ENCODE measurements at regions not wholly inside any gene's neighbourhood (a gene's known extent, or its start where the extent isn't known, plus 50 kb on each side); places are given as distances from the start of the nearest gene placed in this dataset.

- Histone ChIP-seq H2BK15ac (ENCODE audit: low read depth, low read length) (no peak overlapping the region), H3K9me1 (ENCODE audit: insufficient read depth, low read length) (no peaks in the 10 kb centered on the region), H3K27me3 (ENCODE audit: control insufficient read depth, insufficient read depth, low read length) (no peaks in the 10 kb centered on the region), H3K27ac (ENCODE audit: insufficient read depth, low read length) (no peak overlapping the region), H3K4ac (ENCODE audit: low read depth, low read length) (no peak overlapping the region), H3K79me1 (ENCODE audit: low read depth in 1 of 2, low read length in 2 of 2) (no peaks in the 10 kb centered on the region), H3K9me3 (ENCODE audit: control insufficient read depth, insufficient read depth, low read length) (0 out of 2 replicates have a peak, but pooled peaks cover 9% of the 10 kb centered on the region), H2AK5ac (ENCODE audit: low read depth, low read length) (no peak overlapping the region), H2BK120ac (ENCODE audit: low read depth, low read length) (no peak overlapping the region), H3K4me3 (ENCODE audit: insufficient read depth, low read depth, low read length) (no peak overlapping the region), H3K9ac (ENCODE audit: low read depth, low read length) (no peak overlapping the region), H3K23ac (ENCODE audit: low read depth, low read length) (no peak overlapping the region), H3K4me2 (ENCODE audit: low read depth, low read length) (no peak overlapping the region), H2AK9ac (replicated peaks; ENCODE audit: low read depth, low read length, poor library complexity) (no peak overlapping the region), H3K18ac (ENCODE audit: low read depth, low read length) (no peak overlapping the region), H4K5ac (ENCODE audit: low read depth, low read length) (no peak overlapping the region), H2BK5ac (ENCODE audit: low read depth, low read length, poor library complexity, severe bottlenecking) (no peak overlapping the region), H3K56ac (ENCODE audit: extremely low read depth, insufficient read depth, low read length) (no peak overlapping the region), H4K91ac (ENCODE audit: insufficient read depth, low read depth, low read length) (no peak overlapping the region), H3K36me3 (ENCODE audit: control insufficient read depth, insufficient read depth, low read length) (no peaks in the 10 kb centered on the region), H3K14ac (replicated peaks; ENCODE audit: low read depth, low read length) (no peak overlapping the region), H3K4me1 (ENCODE audit: control insufficient read depth, insufficient read depth, low read length) (no peaks in the 10 kb centered on the region), H4K20me1 (ENCODE audit: insufficient read depth, low read length) (no peaks in the 10 kb centered on the region), H2BK20ac (ENCODE audit: low read depth, low read length) (no peak overlapping the region), H4K8ac (ENCODE audit: low read depth in 2 of 2, low read length in 2 of 2) (no peak overlapping the region), H2AFZ (replicated peaks; ENCODE audit: low read length, poor library complexity) (no peak overlapping the region)
- WGBS, 2 experiments (ENCODE audit: extremely low coverage in 2 of 2, insufficient read length in 1 of 2): 60% methylated on average over 1 of the region's 2 CpGs; no CpG with 5 or more reads in 1 of the 2 experiments
- BruUV-seq (replicated peaks): no TSS peak
- in situ Hi-C loops (cut with MboI; ENCODE audit: low sequenced_read_pairs) (no loop called here), dilution Hi-C loops (cut with HindIII; ENCODE audit: low sequenced_read_pairs, unreplicated experiment) (no loop called here), intact Hi-C loops (cut with micrococcal nuclease) (loop anchor here (5.0 kb wide), 1 partner anchor 49 kb away; no protein-coding TSS in a partner anchor)
- ChIA-PET CTCF (no interaction called here), POLR2A (ENCODE audit: unreplicated experiment) (no interaction called here)
- no peak for DNase-seq
- no peak for TF ChIP-seq USF2 (IDR thresholded peaks at IDR 0.05; ENCODE audit: low read depth, low read length)
- ATAC-seq (ENCODE audit: low read depth): no peak
Measured at GRCh38 chr5:63823583-63823982, 138.7 kb downstream of the HTR1A start.

Data from IMR-90 (cell line).